Endothelial cell of umbilical vein (primary cell): ENCODE measurements at regions not wholly inside any gene's neighbourhood (a gene's known extent, or its start where the extent isn't known, plus 50 kb on each side); places are given as distances from the start of the nearest gene placed in this dataset.

Experiments used
- POLR2AphosphoS5 ChIP-seq: IDR thresholded peaks from 2 replicates; pipeline ENCODE4 v1.6.1; 2012; ENCODE audit warnings: low read depth, mild to moderate bottlenecking, control low read depth, low read length, moderate library complexity; ENCODE audit not compliant: insufficient read depth
- TF ChIP-seq, protein P1 (sequence below), 2 donors: IDR thresholded peaks; 1 replicate in 1 of 2; 2 replicates in 1 of 2; pipeline ENCODE4 v1.5.1; 2011; ENCODE audit warnings: low read length in 2 of 2, mild to moderate bottlenecking in 2 of 2, moderate library complexity in 2 of 2, control low read depth in 1 of 2, inconsistent platforms in 1 of 2, low read depth in 1 of 2; ENCODE audit not compliant: insufficient read depth in 1 of 2; ENCODE audit errors: extremely low read depth in 1 of 2

DNA sequence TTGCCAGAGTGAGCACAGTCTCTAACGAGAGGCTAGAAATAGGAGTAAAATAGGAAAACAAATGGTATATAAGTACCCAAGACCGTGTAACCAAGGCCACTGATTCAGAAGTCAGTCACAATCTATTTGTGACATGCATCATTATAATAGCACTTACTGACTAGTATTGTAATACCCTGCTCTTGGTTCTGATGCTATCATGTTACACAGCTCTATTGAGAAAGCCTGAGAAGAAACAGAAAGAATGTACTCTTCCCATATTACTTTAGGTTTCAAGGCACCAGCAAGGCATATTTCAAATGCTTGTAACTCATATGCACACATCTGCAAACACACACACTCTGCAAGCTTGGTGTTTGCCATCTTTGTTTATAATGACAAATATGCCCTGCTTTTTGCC, 746.4 kb downstream of the SLC4A3 start:
- TF ChIP-seq, protein P1, sequence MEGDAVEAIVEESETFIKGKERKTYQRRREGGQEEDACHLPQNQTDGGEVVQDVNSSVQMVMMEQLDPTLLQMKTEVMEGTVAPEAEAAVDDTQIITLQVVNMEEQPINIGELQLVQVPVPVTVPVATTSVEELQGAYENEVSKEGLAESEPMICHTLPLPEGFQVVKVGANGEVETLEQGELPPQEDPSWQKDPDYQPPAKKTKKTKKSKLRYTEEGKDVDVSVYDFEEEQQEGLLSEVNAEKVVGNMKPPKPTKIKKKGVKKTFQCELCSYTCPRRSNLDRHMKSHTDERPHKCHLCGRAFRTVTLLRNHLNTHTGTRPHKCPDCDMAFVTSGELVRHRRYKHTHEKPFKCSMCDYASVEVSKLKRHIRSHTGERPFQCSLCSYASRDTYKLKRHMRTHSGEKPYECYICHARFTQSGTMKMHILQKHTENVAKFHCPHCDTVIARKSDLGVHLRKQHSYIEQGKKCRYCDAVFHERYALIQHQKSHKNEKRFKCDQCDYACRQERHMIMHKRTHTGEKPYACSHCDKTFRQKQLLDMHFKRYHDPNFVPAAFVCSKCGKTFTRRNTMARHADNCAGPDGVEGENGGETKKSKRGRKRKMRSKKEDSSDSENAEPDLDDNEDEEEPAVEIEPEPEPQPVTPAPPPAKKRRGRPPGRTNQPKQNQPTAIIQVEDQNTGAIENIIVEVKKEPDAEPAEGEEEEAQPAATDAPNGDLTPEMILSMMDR (IDR thresholded peaks at IDR 0.05; ENCODE audit: extremely low read depth in 1 of 2, insufficient read depth in 1 of 2, low read depth in 1 of 2, low read length in 2 of 2): no peak
- TF ChIP-seq POLR2AphosphoS5: no peak
